RWPE2 (cell line): ENCODE measurements at regions not wholly inside any gene's neighbourhood (a gene's known extent, or its start where the extent isn't known, plus 50 kb on each side); places are given as distances from the start of the nearest gene placed in this dataset.

Source experiments
- ATAC-seq: fragments of 200-7000 bp; cut with Tn5 transposase; 3 replicates; pipeline ENCODE4 v1.9.1; 2021; ENCODE audit warnings: low read depth
- DNase-seq: peaks from one replicate; pipeline ENCODE4 v3.0.0-alpha.2; 2020; ENCODE audit warnings: low spot score
- H3K27ac ChIP-seq: fragments of 450-650 bp; 2 replicates; pipeline ENCODE4 v1.5.1; 2017; ENCODE audit warnings: mild to moderate bottlenecking; ENCODE audit not compliant: poor library complexity, severe bottlenecking
- H3K27me3 ChIP-seq: fragments of 250-450 bp; sonication (Bioruptor Pico); 2 replicates; pipeline ENCODE4 v1.5.1; 2021; ENCODE audit warnings: mild to moderate bottlenecking, moderate library complexity; ENCODE audit not compliant: insufficient read depth, poor library complexity, severe bottlenecking
- H3K36me3 ChIP-seq: fragments of 250-450 bp; sonication (Bioruptor Pico); 2 replicates; pipeline ENCODE4 v1.5.1; 2020; ENCODE audit warnings: low read depth, mild to moderate bottlenecking, moderate library complexity
- H3K4me1 ChIP-seq: fragments of 250-450 bp; sonication (Bioruptor Pico); 2 replicates; pipeline ENCODE4 v1.5.1; 2021; ENCODE audit warnings: mild to moderate bottlenecking, moderate library complexity; ENCODE audit not compliant: insufficient read depth, poor library complexity, severe bottlenecking
- H3K4me3 ChIP-seq: fragments of 250-450 bp; sonication (Bioruptor Pico); 2 replicates; pipeline ENCODE4 v1.5.1; 2021; ENCODE audit warnings: mild to moderate bottlenecking, moderate library complexity; ENCODE audit not compliant: severe bottlenecking
- H3K9me3 ChIP-seq: fragments of 250-450 bp; sonication (Bioruptor Pico); 2 replicates; pipeline ENCODE4 v1.5.1; 2021; ENCODE audit warnings: mild to moderate bottlenecking, moderate library complexity; ENCODE audit not compliant: severe bottlenecking
- TF ChIP-seq, protein P1 (sequence below): fragments of 450-650 bp; IDR thresholded peaks from one replicate; pipeline ENCODE4 v1.5.1; 2017; ENCODE audit warnings: mild to moderate bottlenecking, moderate library complexity; ENCODE audit not compliant: poor library complexity, severe bottlenecking

GRCh38 chr5:153209016-153209415 is 281.5 kb upstream of the GRIA1 start:
- Histone ChIP-seq H3K4me3 (no peak overlapping the region), H3K9me3 (no peaks in the 10 kb centered on the region), H3K27ac (no peak overlapping the region), H3K27me3 (no peaks in the 10 kb centered on the region), H3K36me3 (no peaks in the 10 kb centered on the region), H3K4me1 (no peaks in the 10 kb centered on the region)
- TF ChIP-seq, protein P1, sequence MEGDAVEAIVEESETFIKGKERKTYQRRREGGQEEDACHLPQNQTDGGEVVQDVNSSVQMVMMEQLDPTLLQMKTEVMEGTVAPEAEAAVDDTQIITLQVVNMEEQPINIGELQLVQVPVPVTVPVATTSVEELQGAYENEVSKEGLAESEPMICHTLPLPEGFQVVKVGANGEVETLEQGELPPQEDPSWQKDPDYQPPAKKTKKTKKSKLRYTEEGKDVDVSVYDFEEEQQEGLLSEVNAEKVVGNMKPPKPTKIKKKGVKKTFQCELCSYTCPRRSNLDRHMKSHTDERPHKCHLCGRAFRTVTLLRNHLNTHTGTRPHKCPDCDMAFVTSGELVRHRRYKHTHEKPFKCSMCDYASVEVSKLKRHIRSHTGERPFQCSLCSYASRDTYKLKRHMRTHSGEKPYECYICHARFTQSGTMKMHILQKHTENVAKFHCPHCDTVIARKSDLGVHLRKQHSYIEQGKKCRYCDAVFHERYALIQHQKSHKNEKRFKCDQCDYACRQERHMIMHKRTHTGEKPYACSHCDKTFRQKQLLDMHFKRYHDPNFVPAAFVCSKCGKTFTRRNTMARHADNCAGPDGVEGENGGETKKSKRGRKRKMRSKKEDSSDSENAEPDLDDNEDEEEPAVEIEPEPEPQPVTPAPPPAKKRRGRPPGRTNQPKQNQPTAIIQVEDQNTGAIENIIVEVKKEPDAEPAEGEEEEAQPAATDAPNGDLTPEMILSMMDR, result no peak
- ATAC-seq (peak; percentile 62; the same call in 2 of the 3 replicates), DNase-seq (no peak)

DNA sequence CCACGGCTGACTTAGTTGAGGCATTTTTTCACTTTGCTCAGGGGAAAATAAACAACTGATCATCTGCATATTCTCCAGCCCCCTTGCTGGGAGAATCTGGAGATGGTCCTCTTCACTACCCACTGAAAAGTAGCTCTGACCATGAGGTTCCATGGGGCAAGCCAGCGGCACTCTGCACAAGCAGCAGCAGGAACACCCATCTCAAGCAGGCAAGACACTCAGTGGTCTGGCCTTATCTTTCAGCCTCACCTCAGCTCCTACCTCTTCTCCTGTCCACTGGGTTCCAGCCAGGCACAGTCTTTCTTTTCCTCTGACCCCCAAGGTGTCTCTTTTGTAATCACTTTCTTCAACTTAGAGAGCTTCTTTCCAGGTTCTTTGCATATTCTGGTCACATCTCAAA is 280.8 kb upstream of the GRIA1 start:
- ATAC-seq, result no peak
- no peak overlapping the region for H3K4me3 ChIP-seq

DNA sequence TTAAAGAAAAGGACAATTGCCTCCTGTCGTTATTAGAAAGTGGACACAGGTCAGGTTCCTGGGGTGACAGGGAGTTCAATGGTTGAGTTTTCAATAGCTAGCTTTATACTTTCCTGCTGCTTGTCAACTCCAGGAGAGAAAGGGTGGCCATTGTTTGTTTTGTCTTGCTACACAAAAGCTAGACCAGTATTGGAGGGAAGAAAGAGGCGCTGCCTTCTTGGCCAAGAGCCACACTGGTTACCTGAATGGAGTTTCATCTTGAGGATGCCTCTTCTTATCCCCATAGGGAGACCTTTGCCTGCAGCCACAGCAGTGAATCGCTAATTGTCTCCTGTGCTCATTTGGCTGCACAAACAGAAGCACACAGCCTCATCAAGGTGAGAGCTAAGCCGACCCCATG is 279.4 kb upstream of the GRIA1 start:
- no peak overlapping the region for H3K4me3 ChIP-seq

More for the DNA sequence above, 280.8 kb upstream of the GRIA1 start:
- Histone ChIP-seq H3K27me3 (no peaks in the 10 kb centered on the region), H3K9me3 (no peaks in the 10 kb centered on the region), H3K36me3 (no peaks in the 10 kb centered on the region), H3K4me1 (no peaks in the 10 kb centered on the region), H3K27ac (no peak overlapping the region)
- TF ChIP-seq, protein P1, result no peak
- no peak for DNase-seq

DNA sequence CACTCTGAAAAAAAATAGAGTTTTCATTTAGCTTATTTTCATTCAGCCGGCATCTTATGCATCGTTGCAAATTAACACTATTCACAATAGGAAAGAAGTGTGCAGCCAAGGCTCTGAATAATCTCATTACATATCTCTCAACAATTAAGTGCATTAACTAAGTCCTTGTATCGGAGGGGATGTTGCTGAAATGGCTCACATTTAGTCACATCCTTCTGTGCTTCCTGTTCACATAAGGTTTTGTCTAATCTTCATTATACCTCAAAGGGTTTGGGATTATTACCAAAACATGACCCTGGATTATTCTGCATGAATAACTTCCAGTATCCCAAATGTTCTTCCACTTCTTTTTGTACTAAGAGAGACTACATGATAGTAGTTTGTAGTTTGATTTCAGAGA is 278.0 kb upstream of the GRIA1 start:
- ATAC-seq (no peak), DNase-seq (no peak)
- no peak overlapping the region for H3K27ac ChIP-seq
- TF ChIP-seq, protein P1, result no peak
- H3K36me3 ChIP-seq, result no peaks in the 10 kb centered on the region
- no peaks in the 10 kb centered on the region for H3K9me3 ChIP-seq
- H3K27me3 ChIP-seq, result no peaks in the 10 kb centered on the region
- H3K4me3 ChIP-seq, result no peak overlapping the region
- no peaks in the 10 kb centered on the region for H3K4me1 ChIP-seq

More for the DNA sequence above, 279.4 kb upstream of the GRIA1 start:
- DNase-seq, result no peak
- H3K4me1 ChIP-seq, result no peaks in the 10 kb centered on the region
- ATAC-seq, result no peak
- H3K27ac ChIP-seq, result no peak overlapping the region
- TF ChIP-seq, protein P1, result no peak
- H3K36me3 ChIP-seq, result no peaks in the 10 kb centered on the region
- no peaks in the 10 kb centered on the region for H3K9me3 ChIP-seq
- H3K27me3 ChIP-seq, result no peaks in the 10 kb centered on the region

DNA sequence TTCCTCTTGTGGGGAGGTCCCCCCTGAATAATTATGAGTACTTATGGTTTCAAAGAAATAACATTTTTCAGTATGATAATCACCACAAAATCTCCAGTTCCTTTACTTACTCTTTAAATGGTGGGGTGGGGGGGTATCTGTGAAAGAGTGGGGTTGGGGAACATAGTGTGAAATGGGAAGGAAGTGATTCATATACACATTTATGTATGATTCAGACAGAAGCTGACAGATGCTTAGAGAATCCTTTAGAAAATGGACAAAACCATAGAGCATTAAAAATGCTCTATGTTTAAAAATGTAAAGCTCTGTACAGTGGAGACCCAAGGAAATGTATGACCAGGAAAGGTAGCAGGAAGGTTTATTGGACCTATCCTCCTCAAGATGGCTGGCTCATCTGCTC is 267.5 kb upstream of the GRIA1 start:
- H3K27me3 ChIP-seq, result no peaks in the 10 kb centered on the region
- peak overlapping the region; percentile 96 for H3K27ac ChIP-seq
- DNase-seq (no peak), ATAC-seq (peak; percentile 99)
- peaks cover 23% of the 10 kb centered on the region for H3K4me1 ChIP-seq
- H3K36me3 ChIP-seq, result no peaks in the 10 kb centered on the region
- no peaks in the 10 kb centered on the region for H3K9me3 ChIP-seq
- no peak overlapping the region for H3K4me3 ChIP-seq
- TF ChIP-seq, protein P1, result no peak
